ENCODE measurements at regions not wholly inside any gene's neighbourhood (a gene's known extent, or its start where the extent isn't known, plus 50 kb on each side); places are given as distances from the start of the nearest gene placed in this dataset.

DNA sequence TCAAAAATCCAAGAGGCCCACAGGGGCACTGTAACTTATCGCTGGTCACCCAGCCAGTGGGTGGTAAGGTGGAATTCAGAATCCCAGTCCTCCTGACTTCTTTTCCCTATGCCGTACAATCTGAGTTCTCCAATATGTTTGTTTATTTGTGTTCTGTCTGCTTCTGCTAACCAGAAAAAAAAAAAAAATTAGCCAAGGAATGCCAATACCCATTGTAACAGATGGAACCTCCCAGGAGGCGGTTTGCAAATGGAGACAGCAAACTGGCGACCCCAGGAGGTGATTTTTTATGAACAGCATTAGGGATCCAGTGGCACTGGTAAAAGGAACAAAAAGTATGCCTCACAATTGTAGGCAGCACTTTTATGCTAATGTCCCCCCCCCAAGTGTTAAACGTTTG, 189.0 kb upstream of the FGGY start:
- in situ Hi-C loops (cut with HindIII; ENCODE audit: low sequenced_read_pairs) = no loop called here

DNA sequence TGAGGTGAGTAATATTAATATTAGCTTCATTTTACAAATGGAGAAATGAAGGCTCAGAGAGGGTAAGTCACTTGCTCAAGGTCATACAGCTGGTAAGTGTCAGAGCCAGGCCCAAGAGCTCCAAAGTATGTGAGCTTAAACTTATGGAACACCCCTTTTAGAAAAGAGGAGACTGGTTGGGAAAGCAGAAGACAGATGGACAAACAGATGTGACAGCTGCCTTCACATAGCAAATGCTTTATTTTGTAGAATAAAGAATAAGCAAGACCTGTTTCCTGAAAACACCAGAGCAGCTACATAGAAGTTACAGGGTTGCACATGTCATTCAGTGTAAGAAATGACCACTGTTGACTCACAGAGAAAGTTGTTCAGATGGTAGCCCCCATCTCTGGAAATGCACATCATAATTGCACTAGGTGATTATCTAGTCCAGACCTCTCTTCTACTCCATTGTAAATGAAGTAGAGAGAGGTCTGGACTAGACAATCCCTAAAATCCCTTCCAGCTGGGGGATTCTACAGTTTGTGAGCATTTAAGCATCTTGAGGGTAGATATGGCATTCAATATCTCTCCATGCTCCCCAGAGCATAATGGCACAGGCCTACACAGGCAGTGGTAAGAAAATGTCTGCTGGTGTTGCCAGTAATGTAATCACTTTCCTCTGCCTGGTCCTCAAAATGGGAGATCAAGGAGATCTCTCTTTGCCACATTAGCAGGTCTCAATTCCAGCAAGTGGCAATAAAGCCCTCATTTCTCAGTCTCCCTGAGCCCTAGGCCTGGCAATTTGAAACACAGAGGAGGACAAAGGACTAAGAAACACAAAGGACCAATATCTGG, 188.2 kb upstream of the FGGY start:
- in situ Hi-C loops (cut with HindIII; ENCODE audit: low sequenced_read_pairs) = no loop called here

DNA sequence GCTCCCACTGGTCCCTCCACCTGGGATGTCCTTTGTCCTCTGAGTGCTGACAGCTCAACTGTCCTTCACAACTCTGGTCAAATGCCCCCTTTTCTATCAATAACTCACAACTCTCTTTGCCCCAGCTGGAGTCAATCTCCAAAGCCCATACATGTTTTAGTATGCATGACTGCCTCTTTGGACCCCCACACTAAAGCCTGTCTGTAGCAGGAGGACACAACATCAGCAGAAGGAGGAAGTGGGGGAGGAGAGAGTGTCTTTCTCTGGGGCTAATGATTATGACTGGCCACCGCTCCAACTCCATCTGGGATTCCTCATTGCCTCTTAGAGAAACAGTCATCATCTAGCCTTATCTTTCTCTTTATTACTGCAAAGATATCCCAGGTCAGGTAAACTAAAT, 186.6 kb upstream of the FGGY start:
- in situ Hi-C loops (cut with HindIII; ENCODE audit: low sequenced_read_pairs) = no loop called here

DNA sequence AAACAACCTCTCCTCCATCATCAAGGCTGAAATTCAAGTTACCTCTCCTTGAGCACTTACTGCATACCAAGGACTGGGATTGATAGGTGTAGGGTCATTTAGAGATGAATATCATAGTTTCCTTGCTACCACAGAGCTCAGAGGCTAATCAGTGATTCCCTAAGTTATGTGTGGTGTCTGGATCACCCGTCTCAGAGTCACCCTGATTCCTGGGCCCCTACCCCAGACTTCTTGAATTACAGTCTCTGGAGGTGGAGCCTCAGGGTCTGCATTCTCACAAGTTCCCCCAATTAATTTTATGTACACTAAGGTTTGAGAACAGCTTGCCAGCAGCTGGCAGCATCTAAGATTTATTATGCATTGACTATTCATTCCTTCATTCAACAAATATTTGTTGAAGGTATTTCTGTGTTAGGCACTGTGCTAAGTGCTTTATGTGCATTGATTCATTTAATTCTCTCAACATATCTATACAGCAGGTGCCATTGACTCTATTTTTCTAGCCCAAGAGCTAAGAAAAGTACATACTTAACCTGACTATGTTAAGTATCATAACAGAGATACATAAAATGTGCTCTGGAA, 182.9 kb upstream of the FGGY start:
- in situ Hi-C loops (cut with HindIII; ENCODE audit: low sequenced_read_pairs) = no loop called here

DNA sequence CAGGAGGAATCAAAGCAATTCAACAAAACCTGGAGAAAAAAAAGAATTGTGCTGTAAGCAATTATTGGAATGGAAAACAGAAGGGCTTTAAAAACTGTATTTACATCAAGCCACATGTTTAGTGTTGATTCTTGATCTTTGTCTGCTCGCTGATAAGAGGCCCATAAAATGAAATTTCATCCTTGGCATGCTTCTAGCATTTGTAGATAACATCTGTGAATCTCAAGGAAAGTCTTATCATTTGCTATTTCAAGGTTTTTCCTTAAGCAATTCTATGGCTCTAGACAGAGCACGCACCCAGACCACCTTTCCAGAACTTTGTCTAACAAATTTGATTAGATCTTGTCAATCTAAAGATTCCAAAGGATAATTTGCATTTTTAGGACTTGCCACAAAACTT, 181.0 kb upstream of the FGGY start:
- in situ Hi-C loops (cut with HindIII; ENCODE audit: low sequenced_read_pairs) = no loop called here

DNA sequence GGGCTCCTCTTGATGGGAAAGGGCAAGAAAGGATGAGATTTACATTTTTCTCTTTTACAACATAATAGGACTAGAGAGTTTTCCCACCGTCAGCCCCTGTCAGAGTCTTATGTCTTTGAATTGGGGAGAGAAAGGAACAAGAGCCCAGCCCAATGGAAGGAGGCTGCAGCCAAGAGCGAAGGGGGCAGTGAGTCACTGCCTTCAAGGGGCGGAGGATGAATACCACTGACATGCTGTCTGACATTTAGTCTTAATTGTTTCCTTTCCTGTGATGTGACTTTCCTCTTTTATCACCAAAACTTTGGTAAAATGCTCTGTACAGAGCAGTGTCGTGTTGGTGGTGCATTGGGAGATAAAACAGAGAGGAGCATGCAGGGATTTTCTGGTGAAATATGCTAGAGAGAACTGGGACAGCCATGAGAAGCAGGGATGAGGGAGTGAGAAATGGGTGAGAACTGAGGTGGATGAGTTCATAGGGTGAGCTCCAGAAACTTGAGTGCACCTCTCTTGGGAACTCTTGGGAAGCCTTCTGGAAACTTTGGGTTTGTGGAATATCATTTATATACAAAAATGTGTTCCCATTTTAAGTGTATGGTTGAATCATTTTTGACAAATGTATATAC, 179.9 kb upstream of the FGGY start:
- in situ Hi-C loops (cut with HindIII; ENCODE audit: low sequenced_read_pairs) = no loop called here

DNA sequence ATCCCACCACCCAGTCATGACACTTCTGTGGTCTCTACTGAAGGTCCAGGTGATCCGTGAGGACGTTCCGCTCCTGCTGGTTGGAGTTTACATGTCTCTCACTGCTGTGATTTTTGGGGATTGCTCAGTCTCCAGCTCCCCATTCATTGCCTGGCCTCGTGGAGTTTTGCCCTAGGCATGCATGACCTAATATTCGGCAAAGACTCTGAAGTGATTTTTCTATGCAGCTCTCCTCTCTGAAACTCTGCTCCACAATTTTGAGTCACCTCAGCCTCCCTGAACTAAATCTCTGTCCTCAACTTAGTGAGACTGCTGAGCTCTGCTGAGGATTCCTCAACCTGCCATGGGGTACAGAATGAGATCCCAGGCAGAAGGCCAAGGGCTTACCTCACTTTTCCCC, 174.4 kb upstream of the FGGY start:
- in situ Hi-C loops (cut with HindIII; ENCODE audit: low sequenced_read_pairs) = no loop called here

DNA sequence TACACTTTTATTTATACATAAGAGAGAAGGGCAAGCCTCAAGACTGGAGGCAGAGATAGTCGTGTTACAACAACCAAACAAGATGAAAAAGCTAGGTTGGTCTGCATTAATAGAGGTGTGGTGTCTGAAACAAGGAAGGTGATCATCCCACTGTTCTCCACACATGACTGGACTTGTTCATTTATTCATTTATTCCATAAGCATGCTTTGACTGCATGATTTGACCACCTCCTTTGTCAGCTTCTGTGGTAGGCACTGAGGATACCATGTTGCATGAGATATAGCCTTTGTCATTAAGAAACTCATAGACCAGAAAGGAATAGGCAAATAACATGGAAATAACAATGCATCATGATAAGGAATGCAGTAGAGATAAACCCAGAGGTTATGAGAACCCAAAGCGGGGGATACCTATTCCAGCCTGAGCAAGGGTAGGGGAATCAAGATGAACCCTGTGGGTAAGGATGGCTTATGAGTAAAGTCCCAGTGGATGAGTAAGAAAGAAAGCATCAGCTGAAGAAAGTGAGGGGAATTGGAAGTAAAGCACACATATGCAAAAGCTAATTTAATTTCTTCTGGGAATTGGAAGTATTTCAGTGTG, 173.7 kb upstream of the FGGY start:
- in situ Hi-C loops (cut with HindIII; ENCODE audit: low sequenced_read_pairs) = no loop called here

DNA sequence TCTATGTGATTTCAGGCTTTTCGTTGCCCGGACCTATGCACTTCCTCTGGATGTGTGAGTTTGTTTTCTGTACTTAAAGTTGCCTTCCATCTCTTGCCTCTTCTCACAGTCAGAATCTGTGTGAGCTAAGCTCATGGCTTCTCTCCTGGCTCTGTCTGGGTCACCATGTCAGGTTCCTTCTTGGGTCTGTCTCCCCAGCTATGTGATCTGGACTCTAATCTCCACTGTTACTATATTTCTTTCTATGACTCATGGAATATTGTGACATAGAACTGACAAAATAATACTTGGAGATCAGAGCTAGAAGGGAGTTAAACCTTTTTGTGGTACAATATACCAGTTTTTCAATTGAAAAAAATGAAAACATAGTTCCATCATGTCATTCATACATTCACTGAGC, 172.7 kb upstream of the FGGY start:
- in situ Hi-C loops (cut with HindIII; ENCODE audit: low sequenced_read_pairs) = no loop called here

DNA sequence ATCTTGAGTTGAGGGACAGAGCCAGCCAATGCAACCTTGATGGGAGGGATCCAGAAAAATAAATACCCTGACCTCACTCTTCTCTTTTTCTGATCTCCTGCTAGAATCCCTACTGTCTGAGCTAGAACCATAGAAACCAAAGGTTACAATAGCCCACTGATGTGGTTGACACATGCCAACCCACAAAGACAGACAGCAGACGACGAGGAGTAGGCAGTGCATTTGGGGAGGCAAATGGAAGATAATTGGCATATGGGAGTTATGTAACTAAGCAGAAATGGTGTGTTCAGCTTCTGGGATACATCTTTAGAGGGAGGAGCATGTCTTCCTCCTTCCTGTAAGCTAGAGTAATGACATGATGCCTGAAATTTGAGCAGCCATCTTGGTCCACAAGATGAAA, 171.7 kb upstream of the FGGY start:
- in situ Hi-C loops (cut with HindIII; ENCODE audit: low sequenced_read_pairs) = no loop called here

DNA sequence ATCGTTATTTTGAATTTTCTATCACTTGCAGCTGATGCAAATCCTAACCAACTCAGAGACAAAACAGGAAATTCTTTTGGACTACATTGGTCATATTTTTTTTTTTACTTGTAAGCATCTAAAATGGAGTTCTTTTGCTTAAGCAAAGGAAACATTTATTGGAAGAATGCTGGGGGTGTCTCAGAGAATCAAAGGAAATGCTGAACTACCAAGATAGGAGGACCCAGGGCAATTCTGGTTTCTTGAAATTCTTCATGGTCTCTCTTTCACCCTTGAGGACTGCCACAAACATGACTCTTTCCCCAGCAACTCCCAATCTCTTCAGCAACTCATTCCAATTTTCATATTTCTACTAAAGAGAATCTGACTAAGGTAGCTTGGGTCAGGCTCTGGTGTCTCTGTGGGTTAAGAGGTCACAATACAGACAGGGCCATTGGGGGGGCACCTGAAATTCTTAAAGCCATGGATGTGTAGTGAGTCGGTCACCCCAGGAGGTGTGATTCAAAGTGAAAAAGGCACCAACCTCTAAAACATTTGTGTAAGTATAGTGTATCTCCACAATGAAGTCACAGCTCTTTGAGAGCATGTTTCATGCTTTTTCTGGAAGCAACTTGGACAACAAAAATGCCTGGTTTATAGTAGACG, 171.1 kb upstream of the FGGY start:
- in situ Hi-C loops (cut with HindIII; ENCODE audit: low sequenced_read_pairs) = no loop called here

DNA sequence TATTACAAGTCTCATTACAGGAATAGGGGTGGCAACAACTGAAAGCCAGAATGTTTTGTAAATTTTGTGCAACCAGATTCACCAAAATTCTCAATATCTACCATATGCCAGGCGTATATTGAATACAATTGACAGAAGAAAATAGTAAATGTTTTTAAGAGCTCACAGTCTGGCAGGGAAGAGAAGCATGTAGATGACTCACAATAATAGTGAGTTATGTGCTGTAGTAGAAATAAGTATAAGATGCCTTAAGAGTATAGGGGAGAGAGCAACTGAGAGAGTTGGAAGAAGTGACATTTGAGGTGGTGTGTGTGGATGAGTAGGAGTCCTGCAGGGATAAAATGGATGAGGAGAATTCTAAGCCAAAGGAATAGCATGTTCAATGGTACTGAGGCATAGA, 170.5 kb upstream of the FGGY start:
- in situ Hi-C loops (cut with HindIII; ENCODE audit: low sequenced_read_pairs) = no loop called here

DNA sequence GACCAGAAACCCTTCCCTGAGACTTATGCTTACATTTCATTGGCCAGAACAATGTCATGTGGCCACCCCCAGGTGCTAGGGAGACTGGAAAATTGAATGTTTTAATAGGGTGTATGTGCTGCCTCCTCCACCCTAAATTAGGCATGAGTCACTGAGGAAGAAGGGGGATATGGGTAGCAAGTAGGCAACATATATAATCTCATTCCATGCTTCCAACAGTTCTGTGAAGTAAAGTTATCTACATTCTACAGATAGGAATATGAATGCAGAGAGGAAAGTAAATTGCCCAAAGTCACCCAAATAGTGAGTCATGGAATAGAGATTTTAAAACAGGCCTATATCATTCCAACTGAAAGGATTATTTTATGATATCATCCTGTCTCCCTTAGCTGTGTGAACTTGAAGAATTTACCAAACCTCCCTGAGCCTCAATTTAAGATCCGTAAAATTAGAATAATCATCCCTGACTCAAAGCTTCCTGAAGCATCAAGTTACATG, 168.6 kb upstream of the FGGY start:
- in situ Hi-C loops (cut with HindIII; ENCODE audit: low sequenced_read_pairs) = no loop called here

DNA sequence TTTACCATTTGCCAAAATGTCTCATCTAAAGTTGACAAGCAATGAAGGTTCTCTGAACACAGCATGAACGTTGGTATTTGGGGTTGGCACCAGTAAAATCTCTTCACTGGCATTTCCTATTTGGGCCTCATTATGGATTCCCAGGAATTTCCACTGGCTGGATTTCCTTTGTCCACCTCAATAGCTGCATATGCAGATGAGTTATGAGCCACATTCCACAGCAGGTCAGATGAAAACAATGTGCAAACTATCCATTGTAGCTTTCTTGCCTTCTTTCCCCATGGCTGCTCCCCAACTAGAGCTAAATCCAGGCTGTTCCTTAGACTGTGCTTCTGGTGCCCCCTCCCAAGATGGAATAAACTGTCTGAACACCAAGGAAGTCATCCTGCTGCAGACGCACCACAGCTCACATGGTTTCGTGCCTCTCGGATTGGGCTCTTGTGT, 168.1 kb upstream of the FGGY start:
- in situ Hi-C loops (cut with HindIII; ENCODE audit: low sequenced_read_pairs) = no loop called here

DNA sequence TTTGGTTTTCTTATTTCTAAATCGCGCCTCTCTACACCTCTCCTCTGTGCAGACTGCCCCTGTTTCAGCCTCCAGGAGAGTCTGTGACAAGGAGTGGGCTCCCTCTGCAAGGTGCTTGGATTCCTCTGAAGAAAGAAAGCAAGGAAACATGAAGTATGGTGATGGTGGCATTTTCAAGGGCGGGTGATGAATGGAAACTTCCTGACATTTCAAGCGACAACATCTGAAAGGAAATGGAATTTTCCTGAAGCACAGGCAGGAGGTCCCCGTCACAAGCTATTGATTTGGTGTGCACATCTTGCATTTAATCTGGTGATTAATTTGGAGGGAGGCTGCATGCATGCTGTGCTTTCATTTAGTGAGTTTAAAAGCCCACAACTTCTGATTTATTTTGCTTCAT, 164.6 kb upstream of the FGGY start:
- in situ Hi-C loops (cut with HindIII; ENCODE audit: low sequenced_read_pairs) = no loop called here

DNA sequence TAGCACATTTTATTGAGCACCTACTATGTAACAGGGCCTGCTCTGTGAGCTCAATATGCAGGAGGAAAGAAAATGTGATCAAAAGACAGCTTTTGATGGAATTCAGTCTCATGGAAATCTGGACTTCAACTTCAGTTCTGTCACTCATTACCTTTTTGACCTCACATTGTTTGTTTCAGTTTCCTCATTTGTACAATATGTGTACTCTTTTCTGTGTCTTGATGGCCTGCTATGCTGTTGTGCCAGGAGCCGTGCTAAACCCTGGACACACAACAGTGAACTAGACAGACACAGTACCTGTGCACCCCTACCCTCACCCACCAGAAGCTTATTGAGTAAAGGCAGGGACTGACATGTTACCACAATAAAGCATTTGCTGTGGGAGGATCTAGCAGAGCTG, 162.9 kb upstream of the FGGY start:
- in situ Hi-C loops (cut with HindIII; ENCODE audit: low sequenced_read_pairs) = no loop called here

DNA sequence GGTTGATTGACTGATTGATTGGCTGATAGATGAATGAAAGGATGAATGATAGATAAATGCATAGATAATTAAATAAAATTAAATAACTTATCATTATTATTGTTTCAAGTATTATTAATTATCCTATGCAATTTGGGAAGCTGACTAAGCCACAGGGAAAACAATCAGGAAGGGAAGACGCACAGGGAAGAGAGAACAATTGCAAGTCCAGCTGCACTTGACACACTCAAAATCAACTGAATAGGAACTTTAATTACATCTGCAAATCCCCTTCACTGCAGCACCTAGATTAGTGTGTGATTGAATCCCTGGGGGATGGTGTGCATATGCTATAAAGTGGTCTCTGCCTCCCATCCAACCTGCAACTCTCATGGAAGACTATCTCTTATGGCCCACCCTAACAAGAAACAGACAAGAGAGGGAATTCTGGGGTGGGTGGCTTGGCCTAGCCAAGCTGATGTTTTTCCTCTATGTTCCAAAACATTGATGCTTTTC, 161.1 kb upstream of the FGGY start:
- in situ Hi-C loops (cut with HindIII; ENCODE audit: low sequenced_read_pairs) = no loop called here

DNA sequence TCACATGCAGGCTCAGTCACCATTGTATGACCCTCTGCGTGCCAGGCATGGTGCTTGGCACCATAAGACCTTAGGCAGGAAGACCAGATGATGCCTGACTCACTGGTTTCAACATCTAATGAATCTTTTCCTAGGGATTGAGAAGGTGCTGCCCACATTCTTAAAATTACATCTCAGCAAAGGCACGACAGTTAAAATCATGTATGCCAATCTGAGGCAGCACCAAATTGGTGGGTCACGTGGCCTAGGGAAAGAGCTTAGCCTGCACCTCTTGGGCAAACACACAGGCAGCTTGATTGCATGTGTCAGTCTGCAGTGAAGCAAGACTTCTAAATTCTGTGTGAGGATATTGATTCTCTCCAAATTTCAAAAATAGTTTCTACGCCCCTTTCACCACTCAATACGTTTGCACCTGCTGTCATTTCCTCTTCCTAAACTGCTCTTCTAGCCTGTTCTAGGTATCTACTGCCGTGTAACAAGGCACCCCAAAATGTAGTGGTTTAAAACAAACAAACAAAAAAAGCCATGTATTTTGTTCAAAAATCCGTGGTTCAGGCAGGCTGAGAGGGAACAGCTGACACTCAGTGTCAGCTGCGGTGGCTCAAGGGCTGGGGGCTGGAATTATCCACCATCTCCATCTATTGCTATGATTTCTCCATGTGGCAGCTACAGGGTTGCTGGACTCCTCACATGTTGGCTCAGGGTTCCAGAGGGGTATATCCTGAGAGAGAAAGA, 160.2 kb upstream of the FGGY start:
- in situ Hi-C loops (cut with HindIII; ENCODE audit: low sequenced_read_pairs) = no loop called here

DNA sequence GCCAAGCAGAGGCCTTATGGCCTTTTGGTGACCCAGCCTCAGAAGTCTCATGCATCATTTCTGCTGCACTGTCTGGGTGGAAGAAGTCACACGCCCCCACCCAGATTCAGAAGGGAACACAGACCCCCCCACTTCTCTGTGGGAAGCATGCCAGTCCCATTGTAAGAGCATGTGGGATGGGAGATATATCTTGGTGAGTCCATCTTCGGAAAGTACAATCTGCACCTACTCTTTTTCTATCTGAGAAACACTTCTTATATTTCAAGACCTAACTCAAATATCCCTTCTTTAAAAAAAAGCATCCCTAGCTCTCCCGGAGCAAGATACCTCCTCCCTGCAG, 159.6 kb upstream of the FGGY start:
- in situ Hi-C loops (cut with HindIII; ENCODE audit: low sequenced_read_pairs) = no loop called here

DNA sequence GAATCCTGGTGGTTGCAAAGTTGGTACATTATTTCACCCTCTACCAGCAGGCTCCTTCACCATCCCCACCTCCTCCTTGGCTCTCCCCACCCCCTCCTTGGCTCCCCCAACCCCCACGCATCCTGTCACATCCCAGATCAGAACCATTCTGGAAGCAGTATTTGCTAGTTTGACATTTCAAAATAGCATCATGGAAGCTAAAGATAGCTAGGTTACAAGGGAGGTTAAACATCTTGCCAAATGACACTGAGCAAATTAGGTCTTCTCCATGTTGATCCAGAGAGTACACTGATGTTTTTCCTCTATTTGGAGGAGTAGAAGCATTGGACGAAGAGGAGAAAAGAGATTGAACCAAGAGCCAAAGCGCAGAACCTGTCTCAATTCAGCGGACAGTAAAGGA, 158.9 kb upstream of the FGGY start:
- in situ Hi-C loops (cut with HindIII; ENCODE audit: low sequenced_read_pairs) = no loop called here

DNA sequence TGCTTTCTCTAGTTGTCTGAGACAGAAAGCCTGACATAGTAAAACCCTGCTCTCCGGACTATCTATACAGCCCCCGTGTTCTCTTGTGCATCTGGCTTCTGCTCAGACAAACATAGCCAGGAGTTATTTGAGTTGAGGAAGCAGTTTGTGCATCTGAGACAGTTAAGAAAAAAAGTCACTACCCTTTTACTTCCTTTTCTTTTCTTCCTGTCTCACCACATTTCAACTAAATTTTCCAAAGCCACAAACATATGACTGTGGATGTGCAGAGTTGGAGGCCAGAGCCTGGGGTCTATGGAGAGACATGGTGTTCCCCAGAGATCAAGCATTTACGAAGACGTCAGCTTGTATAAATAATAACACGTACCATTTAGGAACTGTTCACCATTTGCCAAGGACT, 158.5 kb upstream of the FGGY start:
- in situ Hi-C loops (cut with HindIII; ENCODE audit: low sequenced_read_pairs) = no loop called here

Data from DLD1 (cell line).